ENCODE measurements at regions not wholly inside any gene's neighbourhood (a gene's known extent, or its start where the extent isn't known, plus 50 kb on each side); places are given as distances from the start of the nearest gene placed in this dataset.
"Not testable (repeated sequence)": the region's sequence is repeated elsewhere in the genome, so short reads cannot be mapped to it uniquely, and the experiment has no call there.

GRCh38 chr11:57908399-57908798 lies 115.3 kb upstream of the OR9Q1 start:
- not testable (repeated sequence) for TF ChIP-seq CTCF (conservative IDR thresholded peaks at IDR 0.05; ENCODE audit: low read length); EZH2phosphoT487 (IDR thresholded peaks at IDR 0.05; ENCODE audit: borderline replicate concordance, low read depth, low read length)

Data from OCI-LY7 (cell line).